Astrocyte of the spinal cord (primary cell): ENCODE measurements at regions not wholly inside any gene's neighbourhood (a gene's known extent, or its start where the extent isn't known, plus 50 kb on each side); places are given as distances from the start of the nearest gene placed in this dataset.

Experiments
- DNase-seq: peaks from one replicate; pipeline ENCODE4 v3.0.0; 2011; ENCODE audit warnings: low read depth, low spot score
- H3K4me3 ChIP-seq: 2 replicates; pipeline ENCODE4 v1.5.1; 2011; ENCODE audit warnings: low read depth, mild to moderate bottlenecking, low read length, moderate library complexity
- CTCF ChIP-seq: IDR thresholded peaks from 2 replicates; pipeline ENCODE4 v1.5.1; 2012; ENCODE audit warnings: low read depth, mild to moderate bottlenecking, low read length, inconsistent platforms
- in situ Hi-C: cut with HindIII; loops from 2 replicates; pipeline ENCODE4 v1.10.0; 2017; ENCODE audit warnings: low sequenced_read_pairs

- no peak for DNase-seq
- no peak overlapping the region for H3K4me3 ChIP-seq
- no peak for TF ChIP-seq CTCF
- in situ Hi-C loops = no loop called here
These were observed 130.9 kb upstream of the VPREB1 start for GRCh38 chr22:22113701-22114100.

GRCh38 chr22:22112533-22113294, 130.1 kb upstream of the TOP3B start:
- no peak for DNase-seq
- in situ Hi-C loops = no loop called here
- no peak overlapping the region for H3K4me3 ChIP-seq
- TF ChIP-seq CTCF = no peak

- H3K4me3 ChIP-seq = no peak overlapping the region
- DNase-seq = no peak
- no peak for TF ChIP-seq CTCF
- in situ Hi-C loops = no loop called here
These were observed 129.4 kb upstream of the TOP3B start for GRCh38 chr22:22111983-22112382.

- H3K4me3 ChIP-seq = no peak overlapping the region
- no peak for TF ChIP-seq CTCF
- in situ Hi-C loops = no loop called here
- peak; percentile 78 for DNase-seq
These were observed 128.7 kb upstream of the TOP3B start for GRCh38 chr22:22111267-22111751.

GRCh38 chr22:22110548-22111266, 128.1 kb upstream of the TOP3B start:
- peak; percentile 70 for TF ChIP-seq CTCF
- no peak overlapping the region for H3K4me3 ChIP-seq
- in situ Hi-C loops = no loop called here
- DNase-seq = peak; percentile 67

GRCh38 chr22:22109693-22110466, 127.3 kb upstream of the TOP3B start:
- TF ChIP-seq CTCF = no peak
- DNase-seq = no peak
- no peak overlapping the region for H3K4me3 ChIP-seq
- in situ Hi-C loops = no loop called here
